ENCODE measurements at regions not wholly inside any gene's neighbourhood (a gene's known extent, or its start where the extent isn't known, plus 50 kb on each side); places are given as distances from the start of the nearest gene placed in this dataset.
"Not testable (repeated sequence)": the region's sequence is repeated elsewhere in the genome, so short reads cannot be mapped to it uniquely, and the experiment has no call there.

DNA sequence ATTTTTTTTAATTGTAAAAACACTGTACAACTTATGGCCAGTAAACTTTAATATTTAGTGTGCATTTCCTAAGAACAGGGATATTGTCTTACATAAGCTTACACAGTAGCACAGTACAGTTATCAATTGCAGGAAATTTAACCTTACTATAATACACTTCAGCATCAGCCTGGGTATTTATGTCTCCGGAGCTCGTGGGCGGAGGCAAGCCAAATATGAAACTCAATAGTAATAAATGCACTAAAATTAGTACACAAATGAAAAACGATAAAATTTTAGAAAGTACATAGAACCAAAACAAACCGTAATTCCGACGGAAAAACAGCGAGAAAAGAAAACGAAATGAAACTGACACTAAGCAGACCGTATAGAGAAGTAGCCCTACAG is 91.2 kb downstream of the ANXA2R start:
- TF ChIP-seq, protein P1, sequence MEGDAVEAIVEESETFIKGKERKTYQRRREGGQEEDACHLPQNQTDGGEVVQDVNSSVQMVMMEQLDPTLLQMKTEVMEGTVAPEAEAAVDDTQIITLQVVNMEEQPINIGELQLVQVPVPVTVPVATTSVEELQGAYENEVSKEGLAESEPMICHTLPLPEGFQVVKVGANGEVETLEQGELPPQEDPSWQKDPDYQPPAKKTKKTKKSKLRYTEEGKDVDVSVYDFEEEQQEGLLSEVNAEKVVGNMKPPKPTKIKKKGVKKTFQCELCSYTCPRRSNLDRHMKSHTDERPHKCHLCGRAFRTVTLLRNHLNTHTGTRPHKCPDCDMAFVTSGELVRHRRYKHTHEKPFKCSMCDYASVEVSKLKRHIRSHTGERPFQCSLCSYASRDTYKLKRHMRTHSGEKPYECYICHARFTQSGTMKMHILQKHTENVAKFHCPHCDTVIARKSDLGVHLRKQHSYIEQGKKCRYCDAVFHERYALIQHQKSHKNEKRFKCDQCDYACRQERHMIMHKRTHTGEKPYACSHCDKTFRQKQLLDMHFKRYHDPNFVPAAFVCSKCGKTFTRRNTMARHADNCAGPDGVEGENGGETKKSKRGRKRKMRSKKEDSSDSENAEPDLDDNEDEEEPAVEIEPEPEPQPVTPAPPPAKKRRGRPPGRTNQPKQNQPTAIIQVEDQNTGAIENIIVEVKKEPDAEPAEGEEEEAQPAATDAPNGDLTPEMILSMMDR (conservative IDR thresholded peaks at IDR 0.05; ENCODE audit: low read depth, low read length), result no peak
- peak overlapping the region; percentile 5 for H3K4me3 ChIP-seq (ENCODE audit: low read length)

DNA sequence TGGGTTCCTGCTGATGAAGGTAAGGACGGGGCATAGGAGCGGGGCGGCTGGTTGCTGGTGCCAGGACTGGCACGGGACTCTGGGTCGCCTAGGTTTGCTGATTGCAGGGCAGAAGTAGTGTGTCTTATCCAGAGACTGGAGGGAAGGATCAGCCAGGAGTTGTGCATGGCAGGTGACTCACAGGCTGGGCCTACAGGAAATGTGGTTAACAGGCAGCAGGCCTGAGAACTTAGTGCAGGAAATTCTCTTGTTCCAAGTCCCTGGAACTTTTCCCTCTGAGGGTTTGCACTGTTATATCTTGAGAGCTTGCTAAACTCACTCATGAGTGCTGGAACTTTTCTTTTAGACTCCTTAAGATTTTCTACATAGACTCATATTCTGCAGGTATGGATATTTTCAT is 95.1 kb downstream of the ANXA2R start:
- TF ChIP-seq, protein P1 (conservative IDR thresholded peaks at IDR 0.05; ENCODE audit: low read depth, low read length), result no peak
- H3K4me3 ChIP-seq (ENCODE audit: low read length), result no peak overlapping the region
- peak; percentile 87 for DNase-seq (ENCODE audit: low read depth)

More for the DNA sequence above, 91.2 kb downstream of the ANXA2R start:
- no peak for DNase-seq (ENCODE audit: low read depth)

DNA sequence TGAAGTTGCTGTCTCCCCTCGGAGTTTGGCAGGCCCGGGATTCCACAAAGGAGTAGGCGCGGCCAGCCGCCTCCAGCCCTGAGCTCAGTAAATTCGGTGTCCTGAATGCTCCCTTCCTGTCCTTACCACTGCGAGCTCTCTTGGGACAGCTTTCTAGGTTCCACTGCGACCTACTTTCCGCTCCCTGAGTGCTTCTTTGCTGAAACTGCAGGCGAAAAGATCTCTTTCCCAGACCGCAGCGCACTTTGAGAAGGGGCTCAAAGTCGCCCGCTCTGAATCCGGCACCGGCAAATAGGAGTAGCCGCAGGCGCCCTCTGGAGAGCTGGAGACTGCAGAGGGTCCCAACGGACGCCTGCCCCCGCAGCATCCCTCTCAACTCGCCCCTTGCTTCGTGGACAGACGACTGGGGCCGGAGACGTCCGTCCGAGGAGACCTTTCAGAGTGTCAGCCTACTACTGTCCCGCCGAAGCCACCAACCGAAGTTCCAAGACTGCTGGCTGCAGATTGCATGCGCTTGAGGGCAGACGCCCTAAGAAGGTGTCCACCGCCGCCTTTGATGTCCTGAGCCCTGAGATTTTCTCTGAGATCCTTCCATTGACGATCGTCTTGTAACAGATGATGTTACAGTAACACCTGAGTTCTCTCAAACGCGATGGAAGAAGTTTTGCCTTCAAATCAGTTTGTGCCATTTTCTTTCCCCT is 96.0 kb downstream of the ANXA2R start:
- H3K4me3 ChIP-seq (ENCODE audit: low read length), result peak overlapping the region; percentile 40
- TF ChIP-seq, protein P1 (conservative IDR thresholded peaks at IDR 0.05; ENCODE audit: low read depth, low read length), result no peak
- no peak for DNase-seq (ENCODE audit: low read depth)

DNA sequence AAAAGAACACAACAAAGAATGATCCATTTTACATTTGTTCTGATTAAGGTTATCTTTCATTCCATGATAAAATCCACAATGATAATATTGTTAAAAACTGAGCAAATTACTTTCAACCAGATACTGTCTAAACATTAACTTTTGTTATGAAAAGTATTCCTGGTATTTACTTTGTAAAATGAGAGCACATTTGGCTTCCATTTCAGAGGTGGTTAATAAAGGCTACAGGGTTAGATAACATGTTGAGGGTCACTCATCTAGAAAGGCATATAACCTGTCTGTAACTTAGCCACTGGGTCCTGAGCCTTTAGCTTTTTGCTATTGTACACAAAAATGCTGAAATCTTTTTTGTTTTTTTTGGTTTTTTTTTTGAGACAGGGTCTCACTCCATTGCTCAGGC is 99.3 kb downstream of the ANXA2R start:
- no peak overlapping the region for H3K4me3 ChIP-seq (ENCODE audit: low read length)
- TF ChIP-seq, protein P1 (conservative IDR thresholded peaks at IDR 0.05; ENCODE audit: low read depth, low read length), result no peak
- DNase-seq (ENCODE audit: low read depth), result no peak

DNA sequence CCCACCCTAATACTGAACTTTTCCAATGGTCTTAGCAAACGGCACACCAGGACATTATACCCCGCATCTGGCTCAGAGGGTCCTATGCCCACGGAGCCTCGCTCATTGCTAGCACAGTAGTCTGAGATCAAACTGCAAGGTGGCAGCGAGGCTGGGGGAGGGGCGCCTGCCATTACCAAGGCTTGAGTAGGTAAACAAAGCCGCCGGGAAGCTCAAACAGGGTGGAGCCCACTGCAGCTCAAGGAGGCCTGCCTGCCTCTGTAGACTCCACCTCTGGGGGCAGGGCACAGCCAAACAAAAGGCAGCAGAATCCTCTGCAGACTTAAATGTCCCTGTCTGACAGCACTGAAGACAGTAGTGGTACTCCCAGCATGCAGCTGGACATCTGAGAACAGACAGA is 108.1 kb downstream of the ANXA2R start:
- H3K4me3 ChIP-seq (ENCODE audit: low read length); DNase-seq (ENCODE audit: low read depth): not testable (repeated sequence)

DNA sequence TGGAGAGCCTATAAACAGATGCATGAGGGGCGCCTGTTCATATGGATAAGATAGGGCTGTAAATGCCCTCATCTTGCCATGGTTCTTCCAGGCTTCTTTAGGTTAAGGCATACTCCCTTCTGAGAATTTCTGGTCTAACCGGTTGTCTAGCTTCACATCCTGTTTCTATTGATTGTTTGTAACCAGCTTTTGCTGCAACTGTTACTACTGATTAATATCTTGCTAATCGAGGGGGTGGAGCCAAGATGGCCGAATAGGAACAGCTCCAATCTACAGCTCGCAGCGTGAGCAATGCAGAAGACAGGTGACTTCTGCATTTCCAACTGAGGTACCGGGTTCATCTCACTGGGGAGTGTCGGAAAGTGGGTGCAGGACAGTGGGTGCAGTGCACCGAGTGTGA is 108.7 kb downstream of the ANXA2R start:
- not testable (repeated sequence) for H3K4me3 ChIP-seq (ENCODE audit: low read length); DNase-seq (ENCODE audit: low read depth)

DNA sequence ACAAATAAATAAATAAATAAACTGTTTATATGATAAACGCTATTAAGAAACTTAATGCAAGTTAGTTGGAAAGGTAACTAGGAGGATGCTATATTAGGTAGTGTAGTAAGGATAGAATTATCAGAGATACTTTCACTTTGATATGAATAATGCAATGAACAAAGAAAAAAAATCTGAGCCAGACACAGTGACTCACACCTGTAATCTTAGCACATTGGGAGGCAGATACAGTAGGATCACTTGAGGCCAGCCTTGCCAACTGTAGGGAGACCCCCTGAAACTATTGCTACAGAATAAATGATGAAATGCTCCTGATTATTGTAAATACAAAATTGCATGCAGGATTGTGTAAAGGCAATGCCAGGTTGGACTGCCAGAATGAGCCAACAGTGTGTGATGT is 109.2 kb downstream of the ANXA2R start:
- H3K4me3 ChIP-seq (ENCODE audit: low read length), result no peak overlapping the region
- TF ChIP-seq, protein P1 (conservative IDR thresholded peaks at IDR 0.05; ENCODE audit: low read depth, low read length), result no peak
- no peak for DNase-seq (ENCODE audit: low read depth)

DNA sequence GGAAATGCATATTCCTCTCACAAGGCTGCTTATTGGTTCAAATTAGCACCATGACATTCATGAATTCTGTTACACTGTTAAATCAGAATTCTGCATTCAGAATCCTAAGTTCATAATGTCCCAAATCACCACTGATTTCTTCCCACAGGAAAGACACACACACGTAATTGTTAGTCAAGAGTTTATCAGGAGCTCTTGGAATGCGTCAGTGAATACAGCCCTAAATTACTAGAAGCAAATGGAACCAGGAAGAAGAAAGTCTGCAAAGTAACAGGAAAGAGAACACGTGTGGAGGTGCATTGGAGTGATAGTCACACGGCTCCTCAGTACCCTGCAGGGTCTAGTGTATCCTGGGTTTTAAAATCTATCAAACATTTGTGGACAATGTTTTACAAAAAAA is 110.2 kb downstream of the ANXA2R start:
- DNase-seq (ENCODE audit: low read depth), result no peak
- TF ChIP-seq, protein P1 (conservative IDR thresholded peaks at IDR 0.05; ENCODE audit: low read depth, low read length), result no peak
- no peak overlapping the region for H3K4me3 ChIP-seq (ENCODE audit: low read length)
